HG03457 (cell line): ENCODE measurements at regions not wholly inside any gene's neighbourhood (a gene's known extent, or its start where the extent isn't known, plus 50 kb on each side); places are given as distances from the start of the nearest gene placed in this dataset.
"Not testable (repeated sequence)": the region's sequence is repeated elsewhere in the genome, so short reads cannot be mapped to it uniquely, and the experiment has no call there.

ENCODE experiments used
- ATAC-seq: cut with Tn5 transposase; IDR thresholded peaks from one replicate; pipeline ENCODE4 v1.9.1; 2021; ENCODE audit warnings: moderate number of reproducible peaks; ENCODE audit not compliant: unreplicated experiment

DNA sequence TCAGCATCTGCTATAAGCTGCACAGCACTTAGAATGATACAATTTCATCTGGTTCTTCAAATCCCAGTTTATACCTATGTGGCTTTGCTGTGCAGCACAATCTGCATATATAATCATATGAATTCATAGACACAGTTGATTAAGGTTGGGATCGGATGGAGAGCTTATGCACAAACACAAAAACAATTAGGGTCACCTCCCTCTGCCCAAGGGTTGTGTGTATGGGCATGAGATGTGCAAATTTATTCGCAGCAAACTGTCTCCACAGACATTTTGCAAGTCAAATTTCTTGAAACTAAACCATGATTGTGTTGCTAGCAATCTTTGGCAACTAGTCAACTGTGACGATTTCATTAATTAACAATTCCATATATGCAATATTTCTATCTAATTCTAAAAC is 955.7 kb downstream of the SORCS3 start:
- ATAC-seq = no peak

DNA sequence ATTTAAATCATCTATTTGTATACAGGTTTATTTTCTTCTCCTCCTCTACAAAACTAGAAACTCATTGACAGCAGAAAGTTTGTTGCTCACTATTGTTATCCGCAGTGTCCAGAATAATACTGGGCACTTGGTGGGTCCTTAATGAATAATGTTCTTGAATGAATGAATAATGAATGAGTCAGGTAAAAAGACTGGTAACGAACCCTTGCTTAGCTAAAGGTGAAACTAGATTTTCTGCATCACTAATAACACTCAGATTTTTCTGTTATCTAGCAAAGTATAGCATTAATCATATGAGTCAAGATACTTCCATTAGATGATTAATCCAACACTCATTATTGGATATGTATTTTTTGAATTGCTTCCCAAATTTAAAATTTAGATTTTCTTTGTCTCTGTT is 953.2 kb downstream of the SORCS3 start:
- no peak for ATAC-seq

DNA sequence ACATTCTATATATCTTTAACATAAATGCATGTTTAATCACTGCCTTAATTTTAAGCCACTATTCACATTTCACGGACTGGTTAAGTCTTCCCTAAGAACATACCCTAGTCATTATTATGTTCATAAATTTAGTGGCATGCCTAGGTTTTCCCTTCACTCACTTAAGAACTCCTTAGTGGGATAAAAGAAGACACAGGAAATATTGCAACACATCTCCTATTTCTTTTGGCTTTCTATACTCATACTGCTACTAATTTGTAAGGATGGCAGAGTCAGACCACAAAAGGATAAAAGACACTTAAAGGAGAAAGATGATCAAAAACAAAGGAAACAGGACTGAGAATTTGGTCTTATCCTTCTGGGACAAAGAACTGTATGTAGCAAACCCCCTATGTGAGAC is 951.4 kb downstream of the SORCS3 start:
- ATAC-seq = no peak

DNA sequence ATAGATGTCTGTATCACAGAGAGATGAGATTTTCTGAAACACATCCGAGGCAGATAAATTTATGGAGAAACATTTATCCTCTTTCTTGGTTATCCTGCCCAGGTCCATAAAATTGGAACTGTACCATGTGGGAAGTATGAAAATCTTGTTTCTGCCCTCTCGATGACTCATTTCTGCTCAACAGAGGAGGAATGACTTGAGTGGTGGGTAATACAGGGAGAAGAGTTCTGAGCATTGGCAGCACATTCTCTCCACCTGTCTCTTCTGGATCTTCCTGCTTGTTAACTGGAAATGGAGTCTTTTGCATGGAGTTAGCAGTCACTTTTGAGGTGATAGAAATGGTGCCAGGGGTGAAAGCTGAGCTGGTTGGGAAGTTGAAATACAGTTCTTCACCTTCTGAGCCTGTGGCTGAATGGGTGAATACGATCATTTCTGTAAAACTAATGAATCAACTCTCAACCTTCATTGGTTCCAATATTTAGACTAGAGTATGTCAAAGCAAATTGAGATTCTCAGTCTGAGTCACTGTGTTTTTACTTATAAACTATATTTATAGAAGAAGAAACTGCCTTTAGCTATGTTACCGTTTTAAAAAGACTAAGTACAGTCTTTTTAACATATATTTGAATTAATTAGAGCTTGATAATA is 945.5 kb downstream of the SORCS3 start:
- no peak for ATAC-seq

DNA sequence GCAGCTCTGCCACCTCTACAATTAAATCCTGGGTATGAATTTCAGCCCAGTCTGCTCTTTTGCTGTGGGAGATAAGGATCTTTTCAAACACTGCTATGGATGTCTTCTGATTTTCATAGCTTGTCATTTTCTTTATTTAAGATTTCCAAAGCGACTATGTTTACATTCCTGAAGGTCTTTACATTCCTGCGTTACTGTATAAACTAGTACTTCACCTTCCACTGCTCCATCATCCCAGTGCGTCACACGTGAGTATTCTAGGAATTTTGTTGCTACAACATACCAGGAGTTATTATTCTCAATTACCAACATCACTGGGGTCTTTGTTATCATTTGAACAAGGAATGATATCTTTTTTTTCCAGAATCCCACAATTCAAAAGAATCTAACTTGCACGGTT is 944.7 kb downstream of the SORCS3 start:
- no peak for ATAC-seq

DNA sequence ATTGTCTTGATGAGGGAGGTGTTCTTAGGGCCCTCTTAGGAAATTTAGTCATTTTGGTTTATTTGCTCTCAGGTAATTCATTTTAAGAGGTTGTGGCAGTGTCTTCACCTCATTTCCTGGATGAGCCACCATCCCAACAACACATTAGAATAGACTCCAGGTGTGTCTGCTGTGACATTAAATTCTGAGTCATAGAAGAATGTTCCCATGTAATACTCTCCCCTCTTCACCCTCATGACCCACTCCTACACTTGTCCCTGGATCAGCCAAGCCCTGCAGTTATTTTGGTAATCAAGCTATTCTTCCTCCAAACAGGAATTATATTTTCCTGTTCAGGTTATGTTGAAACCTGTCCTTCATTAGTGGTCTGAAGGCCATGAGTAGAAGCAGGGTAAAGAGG is 944.1 kb downstream of the SORCS3 start:
- no peak for ATAC-seq

DNA sequence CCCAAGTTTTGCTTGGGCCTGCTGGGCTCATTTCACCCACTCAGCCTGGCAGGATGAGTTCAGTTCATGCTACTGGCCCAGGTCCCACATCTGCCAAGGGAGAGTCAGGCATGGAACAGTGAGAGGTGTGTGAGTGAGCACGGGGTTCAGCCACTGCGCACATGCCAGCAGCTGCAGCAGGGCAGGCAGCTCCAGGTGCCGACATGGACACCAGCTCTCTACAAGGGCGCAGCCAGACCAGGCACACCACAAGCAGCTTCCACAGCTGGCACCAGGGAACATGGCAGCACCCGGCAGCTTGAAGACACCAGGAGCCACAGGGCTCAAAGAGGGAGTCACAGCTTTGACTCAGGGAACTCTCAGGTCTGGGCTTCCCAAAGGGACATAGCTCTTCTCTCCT is 938.0 kb downstream of the SORCS3 start:
- ATAC-seq = no peak

DNA sequence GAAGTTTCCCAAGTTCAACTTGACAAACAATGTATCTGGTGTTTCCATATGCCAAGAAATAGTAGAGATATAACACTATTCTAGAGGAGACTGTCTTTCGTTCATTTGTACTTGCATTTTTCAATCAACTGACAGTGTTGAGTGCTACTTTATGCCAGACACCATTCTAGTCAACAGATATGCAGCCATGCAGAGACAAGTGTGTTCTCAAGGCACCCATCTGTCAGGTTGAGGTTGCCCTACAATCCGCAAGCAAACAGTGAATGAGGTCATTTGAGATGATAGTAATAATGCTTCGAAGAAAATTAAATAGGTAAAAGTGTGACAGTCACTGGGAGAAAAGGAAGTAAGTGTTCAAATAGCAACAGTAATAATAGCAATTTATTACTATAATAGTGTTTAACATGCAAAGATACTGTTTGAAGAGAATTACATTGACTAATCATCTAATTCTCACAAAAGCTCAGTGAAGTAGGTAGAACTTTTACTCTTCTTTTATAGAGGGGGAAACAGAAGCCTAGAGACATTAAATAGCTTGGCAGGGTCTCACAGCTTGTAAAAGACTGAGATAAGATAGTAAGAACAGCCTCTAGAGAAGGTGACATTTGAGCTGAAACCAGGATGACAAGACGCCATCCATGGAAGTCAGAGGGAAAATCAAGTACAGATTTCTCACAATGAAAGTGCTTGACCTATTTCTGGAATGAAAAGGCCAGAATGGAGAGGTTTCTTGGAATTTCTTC is 936.9 kb downstream of the SORCS3 start:
- ATAC-seq = no peak

DNA sequence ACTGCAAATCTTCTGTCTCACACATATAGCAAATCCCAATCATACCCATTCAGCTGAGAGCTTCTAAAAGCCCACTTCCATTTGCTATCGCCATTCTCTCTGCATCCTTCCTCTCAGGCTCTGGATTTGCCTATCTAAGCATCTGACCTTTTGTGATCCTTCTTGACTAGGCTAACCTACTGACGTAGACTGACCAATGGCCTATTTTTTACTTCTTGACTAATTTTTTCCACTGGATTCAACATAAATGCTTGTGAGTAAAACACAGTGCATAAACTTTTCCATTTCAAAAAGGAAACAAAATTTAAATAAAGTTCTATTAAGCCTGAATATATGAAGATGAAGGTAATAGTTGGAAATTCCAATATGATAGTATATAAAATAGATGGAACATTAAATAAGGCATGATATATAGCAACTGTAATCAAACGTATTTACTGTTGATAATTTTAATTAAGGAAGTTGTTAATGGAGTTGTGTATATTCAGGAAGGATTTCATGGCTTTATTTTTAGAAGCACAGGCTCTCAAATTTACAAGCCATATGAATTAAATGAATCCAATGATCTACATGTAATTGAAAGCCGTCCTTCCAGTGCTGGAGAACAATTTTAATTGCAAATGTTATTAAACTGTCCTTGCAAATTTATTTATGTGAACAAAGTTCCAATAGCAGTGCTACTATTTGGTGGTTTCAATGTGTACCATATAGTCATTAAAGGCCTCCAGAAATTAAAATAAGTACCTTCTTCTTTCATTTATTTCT is 918.4 kb downstream of the SORCS3 start:
- ATAC-seq = no peak

DNA sequence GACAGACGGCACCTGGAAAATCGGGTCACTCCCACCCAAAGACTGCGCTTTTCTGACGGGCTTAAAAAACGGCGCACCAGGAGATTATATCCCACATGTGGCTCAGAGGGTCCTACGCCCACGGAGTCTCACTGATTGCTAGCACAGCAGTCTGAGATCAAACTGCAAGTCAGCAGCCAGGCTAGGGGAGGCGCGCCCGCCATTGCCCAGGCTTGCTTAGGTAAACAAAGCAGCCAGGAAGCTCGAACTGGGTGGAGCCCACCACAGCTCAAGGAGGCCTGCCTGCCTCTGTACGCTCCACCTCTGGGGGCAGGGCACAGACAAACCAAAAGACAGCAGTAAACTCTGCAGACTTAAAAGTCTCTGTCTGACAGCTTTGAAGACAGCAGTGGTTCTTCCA is 909.4 kb downstream of the SORCS3 start:
- ATAC-seq = not testable (repeated sequence)

DNA sequence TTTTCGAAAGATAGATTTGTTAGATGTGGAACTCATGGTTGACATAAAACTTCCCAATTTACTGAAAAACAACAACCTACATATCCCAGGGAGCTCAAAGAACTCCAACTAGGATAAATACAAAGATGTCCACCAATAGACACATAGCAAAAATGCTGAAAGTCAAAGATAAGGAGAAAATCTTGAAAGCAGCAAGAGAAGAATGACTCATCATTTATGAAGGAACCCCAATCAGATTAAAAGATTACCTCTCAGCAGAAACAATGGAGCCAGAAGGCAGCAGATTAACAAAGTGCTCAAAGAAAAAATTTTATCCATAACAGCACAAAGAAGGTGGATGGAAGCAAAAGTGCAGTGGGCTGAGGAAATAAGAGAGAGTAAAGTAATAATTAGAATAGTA is 908.6 kb downstream of the SORCS3 start:
- ATAC-seq = no peak

DNA sequence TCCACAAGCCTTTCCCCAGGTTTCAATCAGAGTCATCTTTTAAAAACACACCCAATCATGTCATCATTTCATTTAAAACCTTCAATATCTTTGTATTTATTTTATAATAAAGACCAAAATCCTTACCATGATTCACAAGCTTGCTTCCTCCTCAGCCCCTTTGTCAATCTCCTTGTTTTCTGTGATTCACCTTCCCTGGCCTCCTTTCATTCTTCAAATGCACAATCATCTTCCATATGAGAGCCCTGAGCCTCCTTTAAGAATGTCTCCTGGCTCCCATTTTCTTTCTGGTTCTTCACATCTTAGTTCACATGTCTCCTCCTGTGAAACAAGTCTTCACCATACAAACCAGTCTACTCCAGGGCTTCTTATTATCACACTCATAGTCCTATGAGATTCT is 904.0 kb downstream of the SORCS3 start:
- ATAC-seq = no peak

DNA sequence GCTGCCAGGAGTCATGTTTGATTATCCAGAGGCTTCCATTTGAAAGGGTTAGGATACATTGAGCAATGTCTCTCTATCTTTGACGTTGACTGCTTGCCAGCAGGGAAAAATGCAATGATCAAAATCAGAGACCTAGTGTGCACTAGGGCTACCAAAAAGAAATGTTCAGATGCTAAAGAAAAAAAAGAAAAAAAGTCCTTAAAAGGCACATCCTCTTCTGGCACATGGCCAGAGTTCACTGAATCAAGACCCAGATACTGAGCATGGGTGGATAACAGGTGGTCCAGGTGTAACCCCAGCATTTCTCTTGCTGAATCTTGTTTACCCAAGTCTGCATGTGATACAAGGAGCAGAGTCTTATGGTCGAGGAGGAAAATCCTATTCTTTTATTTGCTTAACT is 899.3 kb downstream of the SORCS3 start:
- no peak for ATAC-seq

DNA sequence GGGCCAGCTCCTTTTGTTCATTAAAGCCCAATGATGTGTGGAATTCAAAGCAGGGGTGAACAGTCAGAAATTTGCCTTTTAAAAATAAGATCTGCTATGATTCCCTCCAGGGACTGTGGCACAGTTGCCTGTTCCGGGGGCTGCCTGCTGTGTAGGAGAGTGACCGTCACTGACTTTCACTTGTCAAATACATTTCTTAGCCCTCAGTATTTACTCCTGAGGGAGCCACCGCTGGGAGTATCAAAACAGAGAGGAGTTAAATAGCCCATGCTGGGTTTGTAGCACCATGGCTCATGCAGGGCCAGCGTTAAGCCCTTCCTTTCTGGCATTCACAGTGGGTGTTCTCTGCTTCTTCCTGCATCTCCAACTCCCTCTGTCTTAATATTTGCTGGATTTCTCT is 897.8 kb downstream of the SORCS3 start:
- ATAC-seq = no peak

DNA sequence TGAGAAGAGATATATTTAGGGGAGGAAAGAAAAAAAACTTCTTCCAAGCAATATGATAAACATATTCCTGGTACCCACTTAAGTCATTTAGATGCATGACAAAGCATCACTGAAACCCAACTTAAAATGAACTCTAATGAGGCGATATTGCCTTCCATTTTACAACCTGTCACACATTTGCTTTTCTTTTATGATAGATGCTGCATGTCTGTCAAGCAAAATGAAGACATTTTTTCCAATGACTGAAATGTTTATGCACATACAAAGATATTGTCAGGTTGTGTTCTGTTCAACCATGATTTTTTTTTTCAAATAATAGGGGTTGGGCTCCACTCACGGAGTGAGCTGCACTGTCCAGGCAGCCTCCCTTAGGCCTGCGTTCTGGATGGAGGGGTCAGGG is 894.4 kb downstream of the SORCS3 start:
- no peak for ATAC-seq

DNA sequence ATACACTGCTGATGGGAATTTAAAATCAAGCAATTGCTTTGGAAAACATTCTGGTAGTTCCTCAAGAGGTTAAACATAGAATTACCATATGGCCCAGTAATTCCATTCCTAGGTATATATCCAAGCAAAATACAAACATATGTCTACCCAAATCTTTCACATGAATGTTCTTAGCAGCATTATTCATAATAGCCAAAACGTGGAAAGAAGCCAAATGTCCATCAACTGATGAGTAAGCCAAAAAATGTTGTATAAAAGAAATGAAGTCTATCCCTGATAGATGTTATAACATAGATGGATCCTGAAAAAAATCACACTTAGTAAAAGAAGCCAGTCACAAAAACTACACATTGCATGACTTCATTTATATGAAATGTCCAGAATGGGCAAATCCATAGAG is 893.0 kb downstream of the SORCS3 start:
- ATAC-seq = no peak

DNA sequence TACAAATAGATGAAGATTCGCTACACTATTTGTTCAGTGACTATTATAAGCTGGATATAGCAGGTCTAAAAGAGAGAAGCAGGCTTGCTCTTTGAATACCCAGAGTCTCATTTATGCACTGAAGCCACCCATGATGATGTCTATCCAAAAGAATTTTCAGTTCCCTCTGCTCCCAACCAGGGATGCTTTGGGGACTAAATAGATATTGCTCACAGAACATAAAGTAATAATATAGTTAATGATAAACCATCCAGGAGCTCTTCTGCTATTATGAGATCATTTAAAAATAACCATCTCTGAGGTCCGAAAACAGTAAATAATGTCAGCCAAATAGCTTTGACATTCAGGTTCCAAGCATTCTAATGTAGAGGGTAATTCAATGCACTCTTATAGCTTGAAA is 875.4 kb downstream of the SORCS3 start:
- ATAC-seq = no peak

DNA sequence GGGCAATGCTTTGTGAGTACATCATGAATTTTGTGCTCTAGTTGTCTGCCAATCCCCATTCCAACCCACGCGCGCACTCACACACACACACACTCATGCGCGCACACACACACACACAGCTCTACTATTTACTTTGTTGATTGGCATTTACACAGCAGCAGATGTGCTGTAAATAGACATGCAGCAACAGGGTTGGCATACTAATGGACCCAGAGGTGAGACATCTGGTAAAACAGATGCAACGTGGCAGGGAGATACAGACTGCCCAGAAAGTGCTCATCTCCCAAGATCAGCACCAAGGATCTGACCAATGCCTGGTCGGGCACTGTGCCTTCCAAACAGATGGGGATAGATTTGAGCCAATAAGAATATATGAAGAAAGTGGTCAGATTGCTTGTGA is 873.0 kb downstream of the SORCS3 start:
- no peak for ATAC-seq

DNA sequence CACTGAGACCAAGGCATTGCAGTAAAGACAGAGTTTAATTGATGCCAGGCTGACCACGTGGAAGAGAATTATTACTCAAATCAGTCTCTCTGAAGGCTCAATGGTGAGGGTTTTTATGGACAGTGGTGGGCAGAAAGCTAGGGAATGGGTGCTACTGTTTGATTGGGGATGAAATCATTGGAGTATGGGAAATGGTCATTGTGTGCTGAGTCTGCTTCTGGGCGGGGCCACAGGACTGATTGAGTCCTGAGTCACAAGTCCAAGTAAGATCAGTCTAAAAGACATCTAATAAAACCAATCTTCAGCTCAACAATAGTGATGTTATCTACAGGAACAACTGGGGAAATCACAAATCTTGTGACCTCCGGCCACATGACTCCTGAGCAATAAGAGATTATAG is 868.4 kb downstream of the SORCS3 start:
- no peak for ATAC-seq

DNA sequence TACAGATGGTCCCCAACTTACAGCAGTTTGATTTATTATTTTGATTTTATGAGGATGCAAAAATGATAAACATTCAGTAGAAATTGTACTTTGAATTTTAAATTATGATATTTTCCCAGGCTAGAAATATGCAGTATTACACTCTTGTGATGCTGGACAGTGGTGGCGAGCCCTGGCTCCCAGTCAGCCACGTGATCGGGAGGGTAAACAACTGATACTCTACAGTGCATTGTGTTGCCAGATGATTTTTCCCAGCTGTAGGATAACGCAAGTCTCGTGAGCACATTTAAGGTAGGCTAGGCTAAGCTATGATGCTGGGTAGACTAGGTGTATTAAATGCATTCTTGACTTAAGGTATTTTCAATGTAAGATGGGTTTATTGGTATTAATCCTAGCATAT is 865.2 kb downstream of the SORCS3 start:
- no peak for ATAC-seq

DNA sequence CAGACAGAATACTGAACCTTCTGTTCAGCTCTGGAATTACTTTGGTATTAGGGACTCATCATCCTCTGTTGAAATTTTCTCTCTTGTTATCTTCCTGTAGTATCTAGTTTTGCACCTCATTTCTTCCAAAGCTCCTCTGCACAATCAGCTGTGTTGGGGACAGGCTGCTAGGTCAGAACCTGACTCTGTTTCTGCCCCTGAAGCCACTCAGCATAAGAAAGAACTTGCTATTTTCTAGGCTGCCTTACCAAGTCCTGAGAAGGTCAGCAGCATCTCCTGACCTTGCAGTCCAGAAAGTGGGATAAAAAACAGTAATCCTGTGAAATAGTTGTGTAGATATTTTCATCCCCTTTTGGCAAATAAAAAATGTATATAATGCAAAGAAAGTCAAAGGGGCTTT is 862.6 kb downstream of the SORCS3 start:
- ATAC-seq = no peak

DNA sequence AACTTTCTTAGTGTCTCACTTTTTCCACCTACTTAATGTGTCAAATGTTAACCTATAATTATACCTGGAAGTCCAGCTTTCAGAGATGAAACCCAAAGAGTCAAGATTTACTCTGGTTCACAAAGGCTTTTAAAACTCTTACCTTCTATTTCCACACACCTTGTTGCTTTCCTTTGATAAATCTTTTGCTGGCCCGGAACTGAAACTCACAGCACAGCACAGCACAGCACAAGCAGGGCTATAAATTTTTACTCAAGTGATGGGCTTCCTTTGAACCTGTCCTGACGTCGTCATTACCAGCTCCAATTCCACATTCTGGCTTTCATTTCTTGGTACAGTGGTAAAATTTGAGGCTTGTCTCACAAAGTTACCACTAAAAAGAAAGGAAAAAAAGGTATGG is 861.0 kb downstream of the SORCS3 start:
- no peak for ATAC-seq
